ENCODE measurements at regions not wholly inside any gene's neighbourhood (a gene's known extent, or its start where the extent isn't known, plus 50 kb on each side); places are given as distances from the start of the nearest gene placed in this dataset.

- TF ChIP-seq CTCF (IDR thresholded peaks at IDR 0.05) (no peak), POLR2A (IDR thresholded peaks at IDR 0.05) (no peak)
Observed at GRCh38 chr13:104015646-104016396, 949.6 kb upstream of the SLC10A2 start.

Data from breast epithelium (tissue), 3 donors.